GM23248 (cell line): ENCODE measurements at regions not wholly inside any gene's neighbourhood (a gene's known extent, or its start where the extent isn't known, plus 50 kb on each side); places are given as distances from the start of the nearest gene placed in this dataset.

ENCODE experiments used
- DNase-seq: peaks from one replicate; pipeline ENCODE4 v3.0.0-alpha.2; 2015
- H2AFZ ChIP-seq: fragments of 200-600 bp; sonication (generic); 2 replicates; pipeline ENCODE4 v1.6.1; 2016; ENCODE audit warnings: antibody characterized with exemption
- H3F3A ChIP-seq: fragments of 200-600 bp; sonication (generic); 2 replicates; pipeline ENCODE4 v1.6.1; 2016; ENCODE audit warnings: mild to moderate bottlenecking, antibody characterized with exemption, mixed run types; ENCODE audit not compliant: insufficient read depth
- H3K27ac ChIP-seq: fragments of 200-600 bp; sonication (generic); 2 replicates; pipeline ENCODE4 v1.5.1; 2016; ENCODE audit warnings: mild to moderate bottlenecking
- H3K27me3 ChIP-seq: fragments of 200-600 bp; sonication (generic); replicated peaks from 2 replicates; pipeline ENCODE4 v1.6.1; 2016; ENCODE audit warnings: mild to moderate bottlenecking; ENCODE audit not compliant: insufficient read depth
- H3K36me3 ChIP-seq: fragments of 200-600 bp; sonication (generic); 2 replicates; pipeline ENCODE4 v1.6.1; 2016; ENCODE audit warnings: low read depth, mild to moderate bottlenecking
- H3K4me1 ChIP-seq: fragments of 200-600 bp; sonication (generic); 2 replicates; pipeline ENCODE4 v1.6.1; 2016; ENCODE audit warnings: mild to moderate bottlenecking; ENCODE audit not compliant: insufficient read depth
- H3K4me2 ChIP-seq: fragments of 200-600 bp; sonication (generic); one replicate; pipeline ENCODE4 v1.6.1; 2016; ENCODE audit warnings: mild to moderate bottlenecking; ENCODE audit not compliant: unreplicated experiment
- H3K4me3 ChIP-seq: fragments of 200-600 bp; sonication (generic); 2 replicates; pipeline ENCODE4 v1.5.1; 2016; ENCODE audit warnings: mild to moderate bottlenecking
- H3K79me2 ChIP-seq: fragments of 200-600 bp; sonication (generic); 2 replicates; pipeline ENCODE4 v1.6.1; 2016; ENCODE audit warnings: mild to moderate bottlenecking; ENCODE audit not compliant: insufficient read depth
- H3K9ac ChIP-seq: fragments of 200-600 bp; sonication (generic); 2 replicates; pipeline ENCODE4 v1.6.1; 2016; ENCODE audit warnings: mild to moderate bottlenecking
- H3K9me2 ChIP-seq: fragments of 200-600 bp; sonication (generic); 2 replicates; pipeline ENCODE4 v1.6.1; 2016; ENCODE audit warnings: mixed run types, mild to moderate bottlenecking, moderate library complexity; ENCODE audit not compliant: insufficient read depth
- H3K9me3 ChIP-seq: fragments of 200-600 bp; sonication (generic); one replicate; pipeline ENCODE4 v1.6.1; 2017; ENCODE audit warnings: low read depth
- H4K20me1 ChIP-seq: fragments of 200-600 bp; sonication (generic); 2 replicates; pipeline ENCODE4 v1.6.0; 2016; ENCODE audit not compliant: insufficient read depth
- EZH2 ChIP-seq: fragments of 200-600 bp; sonication (generic); IDR thresholded peaks from 2 replicates; pipeline ENCODE4 v1.6.1; 2018; ENCODE audit warnings: antibody characterized with exemption, mild to moderate bottlenecking; ENCODE audit not compliant: insufficient read depth, poor library complexity, severe bottlenecking
- EZH2phosphoT487 ChIP-seq: fragments of 200-600 bp; sonication (generic); IDR thresholded peaks from 2 replicates; pipeline ENCODE4 v1.6.1; 2018; ENCODE audit warnings: antibody characterized with exemption, moderate library complexity, mild to moderate bottlenecking, low read depth; ENCODE audit not compliant: insufficient read depth
- WGBS, 2 experiments: methylation state at CpG; one replicate each; pipeline ENCODE4 v1.1.6; 2015 to 2017; ENCODE audit warnings: low lambda C conversion rate in 2 of 2, low coverage in 1 of 2; ENCODE audit errors: missing lambda C conversion rate in 2 of 2; 5-methylcytosine and 5-hydroxymethylcytosine counted together
- in situ Hi-C: fragments of 300-500 bp; cut with MboI; formaldehyde crosslinking; loops from 2 replicates; pipeline ENCODE4 v1.15.0; 2020

DNA sequence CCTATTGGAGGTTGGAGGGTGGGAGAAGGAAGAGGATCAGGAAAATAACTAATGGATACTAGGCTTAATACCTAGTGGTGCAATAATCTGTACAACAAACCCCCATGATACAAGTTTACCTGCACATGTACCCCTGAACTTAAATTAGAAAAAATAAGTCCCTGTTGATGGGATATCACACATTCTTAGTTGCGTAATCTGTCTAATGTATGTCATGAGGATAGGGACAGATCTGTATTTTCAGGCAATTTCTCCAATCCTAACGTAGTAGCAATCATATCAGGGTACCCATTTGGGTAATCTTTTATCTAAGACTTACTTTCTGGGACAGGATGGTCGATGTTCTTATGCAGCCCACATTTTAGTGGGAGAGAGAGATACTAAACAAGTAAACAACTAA is 239.1 kb upstream of the AZI2 start:
- Histone ChIP-seq H3K36me3 (no peaks in the 10 kb centered on the region), H2AFZ (no peak overlapping the region), H3K4me3 (no peak overlapping the region), H3K79me2 (no peaks in the 10 kb centered on the region), H3K9me2 (no peaks in the 10 kb centered on the region), H3K27me3 (no peaks in the 10 kb centered on the region), H3K9ac (no peak overlapping the region), H3K4me2 (no peak overlapping the region), H3F3A (no peaks in the 10 kb centered on the region), H3K27ac (no peak overlapping the region), H3K9me3 (no peaks in the 10 kb centered on the region), H3K4me1 (peaks cover 5% of the 10 kb centered on the region), H4K20me1 (no peaks in the 10 kb centered on the region)
- WGBS, 2 experiments = 67% methylated on average over 3 of the region's 3 CpGs
- DNase-seq = no peak
- no peak for TF ChIP-seq EZH2
- TF ChIP-seq EZH2phosphoT487 = no peak
- in situ Hi-C loops = no loop called here

DNA sequence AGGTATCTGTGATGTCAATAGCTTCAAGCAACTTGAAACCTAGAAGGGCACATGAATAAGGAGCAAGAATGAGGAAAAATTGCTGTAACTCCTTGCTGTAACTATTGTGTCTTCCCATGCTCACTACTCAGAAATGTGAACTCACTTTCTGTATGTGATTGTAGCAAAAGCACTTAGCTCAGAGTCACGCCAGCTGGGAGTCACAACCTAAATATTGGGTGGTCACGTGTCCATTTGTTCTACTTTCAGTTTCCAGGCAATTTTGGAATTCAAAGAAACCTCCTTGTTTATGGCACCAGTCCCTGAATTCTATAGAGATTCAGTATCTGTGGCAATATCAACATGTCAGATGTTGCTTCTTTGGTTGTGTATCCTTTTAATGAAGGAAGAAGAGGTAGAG is 241.6 kb upstream of the AZI2 start:
- no peak overlapping the region; the same call in 1 of the 2 replicates for H3K9ac ChIP-seq
- H3F3A ChIP-seq = no peaks in the 10 kb centered on the region
- H3K79me2 ChIP-seq = no peaks in the 10 kb centered on the region
- peak overlapping the region; percentile 29 for H3K4me2 ChIP-seq
- peak; percentile 71 for DNase-seq
- WGBS, 2 experiments = 37 to 42% methylated on average over 2 of the region's 2 CpGs
- H3K4me1 ChIP-seq = peaks cover 5% of the 10 kb centered on the region
- TF ChIP-seq EZH2 (no peak), EZH2phosphoT487 (no peak)
- no peaks in the 10 kb centered on the region for H3K9me2 ChIP-seq
- H3K27ac ChIP-seq = no peak overlapping the region
- in situ Hi-C loops = no loop called here
- H2AFZ ChIP-seq = peak overlapping the region; percentile 31
- no peaks in the 10 kb centered on the region for H4K20me1 ChIP-seq
- no peaks in the 10 kb centered on the region for H3K9me3 ChIP-seq
- peak overlapping the region; percentile 43 for H3K4me3 ChIP-seq
- H3K36me3 ChIP-seq = no peaks in the 10 kb centered on the region
- H3K27me3 ChIP-seq = no peaks in the 10 kb centered on the region

DNA sequence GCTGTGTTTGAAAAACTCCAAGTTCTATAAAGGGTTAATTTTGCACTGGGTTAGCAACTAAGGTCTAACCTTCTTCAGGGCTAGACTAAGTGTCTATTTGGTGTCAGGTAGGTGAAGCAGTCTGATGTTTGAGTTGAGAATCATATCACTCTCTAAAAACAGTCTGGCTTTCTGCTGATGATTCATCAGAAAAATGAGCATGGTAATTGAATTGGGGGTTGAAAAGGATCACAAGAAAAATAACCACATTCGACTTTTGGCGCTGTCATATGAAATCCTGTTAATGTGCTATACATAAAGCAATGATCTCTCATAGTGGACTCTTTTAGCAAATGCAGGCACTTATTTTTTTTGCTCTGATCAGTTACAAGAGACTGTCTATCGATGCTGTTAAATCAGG is 242.2 kb upstream of the AZI2 start:
- Histone ChIP-seq H3K36me3 (no peaks in the 10 kb centered on the region), H3K4me3 (peak overlapping the region; percentile 43), H3K4me1 (peaks cover 5% of the 10 kb centered on the region), H3K9me3 (no peaks in the 10 kb centered on the region), H2AFZ (peak overlapping the region; percentile 31), H3K27me3 (no peaks in the 10 kb centered on the region), H3K4me2 (peak overlapping the region; percentile 29), H3K9me2 (no peaks in the 10 kb centered on the region), H3K79me2 (no peaks in the 10 kb centered on the region), H3K9ac (no peak overlapping the region; the same call in 1 of the 2 replicates), H4K20me1 (no peaks in the 10 kb centered on the region), H3K27ac (no peak overlapping the region), H3F3A (no peaks in the 10 kb centered on the region)
- 4 to 10% methylated on average over 3 of the region's 3 CpGs for WGBS, 2 experiments
- in situ Hi-C loops = no loop called here
- TF ChIP-seq EZH2phosphoT487 = no peak
- no peak for TF ChIP-seq EZH2
- DNase-seq = peak; percentile 38

DNA sequence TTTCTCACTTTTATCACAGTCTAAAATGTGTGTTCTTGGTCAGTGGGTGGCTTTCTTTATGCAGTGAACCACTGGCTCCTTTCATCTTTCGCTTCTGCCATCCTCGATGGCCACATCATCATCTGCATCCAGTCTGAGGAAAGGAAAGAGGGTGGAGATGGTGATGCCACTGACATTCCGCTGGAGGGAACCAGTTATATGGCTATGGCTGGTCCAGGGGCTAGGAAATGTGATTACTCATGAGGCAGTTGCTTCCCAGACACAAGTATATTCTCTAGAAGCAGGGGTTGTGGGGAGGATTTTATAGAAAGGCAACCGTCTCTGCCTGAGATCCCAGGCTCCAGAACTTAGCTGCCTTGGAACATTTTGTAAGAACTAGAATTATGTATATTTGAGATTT is 246.7 kb upstream of the AZI2 start:
- Histone ChIP-seq H2AFZ (no peak overlapping the region), H3K9ac (no peak overlapping the region), H3K36me3 (no peaks in the 10 kb centered on the region), H3K27me3 (no peaks in the 10 kb centered on the region), H3K9me3 (no peaks in the 10 kb centered on the region), H3K4me2 (no peak overlapping the region), H3K27ac (no peak overlapping the region), H3F3A (no peaks in the 10 kb centered on the region), H3K4me3 (no peak overlapping the region), H3K79me2 (no peaks in the 10 kb centered on the region), H4K20me1 (no peaks in the 10 kb centered on the region), H3K4me1 (peaks cover 4% of the 10 kb centered on the region), H3K9me2 (no peaks in the 10 kb centered on the region)
- in situ Hi-C loops = no loop called here
- TF ChIP-seq EZH2 = no peak
- TF ChIP-seq EZH2phosphoT487 = no peak
- no peak for DNase-seq
- WGBS, 2 experiments = 70 to 75% methylated on average over 4 of the region's 4 CpGs

DNA sequence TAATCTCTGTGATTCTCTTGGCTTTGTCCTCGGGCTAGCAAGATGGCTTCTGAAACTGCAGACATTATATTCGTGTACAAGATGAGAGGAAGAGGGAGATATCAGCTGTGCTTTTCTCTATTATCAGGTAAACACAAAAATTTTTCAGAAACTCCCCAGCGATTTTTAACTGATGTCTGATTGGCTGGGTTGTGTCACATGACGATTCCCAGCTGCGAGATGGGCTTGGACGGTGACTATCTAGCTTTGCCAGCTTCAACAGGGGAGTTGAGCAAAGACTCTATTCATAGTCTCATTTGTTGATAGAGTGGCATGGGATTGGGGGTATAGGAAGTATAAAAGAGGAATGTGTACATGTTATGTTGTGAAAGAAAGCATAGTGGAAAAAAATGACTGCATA is 248.8 kb upstream of the AZI2 start:
- no peaks in the 10 kb centered on the region for H3K4me1 ChIP-seq
- 72 to 75% methylated on average over 6 of the region's 6 CpGs for WGBS, 2 experiments

More for the DNA sequence above, 248.8 kb upstream of the AZI2 start:
- no peak overlapping the region for H3K4me3 ChIP-seq
- no peaks in the 10 kb centered on the region for H3K79me2 ChIP-seq
- no peak for TF ChIP-seq EZH2
- TF ChIP-seq EZH2phosphoT487 = no peak
- H3K27ac ChIP-seq = no peak overlapping the region
- no peaks in the 10 kb centered on the region for H3K36me3 ChIP-seq
- no peaks in the 10 kb centered on the region for H3K9me3 ChIP-seq
- H2AFZ ChIP-seq = no peak overlapping the region
- in situ Hi-C loops = no loop called here
- no peak for DNase-seq
- no peaks in the 10 kb centered on the region for H4K20me1 ChIP-seq
- no peak overlapping the region for H3K9ac ChIP-seq
- no peaks in the 10 kb centered on the region for H3K9me2 ChIP-seq
- H3K4me2 ChIP-seq = no peak overlapping the region
- H3F3A ChIP-seq = no peaks in the 10 kb centered on the region
- H3K27me3 ChIP-seq = no peaks in the 10 kb centered on the region
